ENCODE measurements at regions not wholly inside any gene's neighbourhood (a gene's known extent, or its start where the extent isn't known, plus 50 kb on each side); places are given as distances from the start of the nearest gene placed in this dataset.

DNA sequence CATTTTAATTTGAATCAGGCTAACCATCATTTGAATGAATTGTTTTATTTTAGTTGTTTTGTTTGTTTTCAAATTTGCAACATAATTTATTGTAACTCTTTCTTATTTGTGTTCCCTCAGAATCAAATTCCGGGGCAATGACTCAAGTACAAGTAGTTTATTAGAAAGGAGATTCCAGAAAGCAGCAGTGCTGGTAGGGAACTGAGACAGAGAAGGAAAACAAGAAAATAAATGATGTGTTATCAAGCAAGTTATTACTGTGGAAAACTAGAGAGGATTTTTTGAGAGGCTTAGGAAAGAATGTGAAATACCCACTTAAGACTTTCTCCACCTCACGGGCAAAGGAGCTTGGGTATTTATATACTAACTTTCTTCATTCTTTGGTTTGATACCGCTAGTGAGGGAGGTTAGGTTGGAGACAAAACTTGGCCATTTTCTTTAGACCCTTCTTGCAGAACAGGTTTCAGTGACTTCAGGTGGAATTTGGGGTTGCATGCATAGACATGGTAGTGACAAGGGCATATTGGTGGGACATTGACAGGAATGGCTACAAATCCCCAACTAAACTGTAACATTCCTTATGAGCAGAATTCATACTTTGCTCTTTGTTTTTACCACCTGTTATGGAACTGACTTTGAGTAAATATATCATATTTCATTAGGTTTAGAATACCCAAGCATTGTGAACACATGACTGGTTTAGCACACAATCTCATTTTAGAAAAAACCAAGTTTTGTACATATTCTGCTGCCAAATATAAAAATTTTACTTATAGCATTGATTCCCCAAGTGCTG is 254.3 kb downstream of the ZBBX start:
- Mint-ChIP-seq H3K36me3 (ENCODE audit: insufficient read depth in 2 of 2) (peaks cover 0 to 1% of the 10 kb centered on the region in 2 donors), H3K27ac (no peak overlapping the region), H3K9me3 (peaks cover 6 to 9% of the 10 kb centered on the region in 2 donors), H3K27me3 (ENCODE audit: low read depth) (no peaks in the 10 kb centered on the region), H3K4me1 (ENCODE audit: low read depth) (no peaks in the 10 kb centered on the region), H3K4me3 (no peak overlapping the region)
- ATAC-seq (replicated peaks in 1 of 2) (no peak), DNase-seq (no peak)

DNA sequence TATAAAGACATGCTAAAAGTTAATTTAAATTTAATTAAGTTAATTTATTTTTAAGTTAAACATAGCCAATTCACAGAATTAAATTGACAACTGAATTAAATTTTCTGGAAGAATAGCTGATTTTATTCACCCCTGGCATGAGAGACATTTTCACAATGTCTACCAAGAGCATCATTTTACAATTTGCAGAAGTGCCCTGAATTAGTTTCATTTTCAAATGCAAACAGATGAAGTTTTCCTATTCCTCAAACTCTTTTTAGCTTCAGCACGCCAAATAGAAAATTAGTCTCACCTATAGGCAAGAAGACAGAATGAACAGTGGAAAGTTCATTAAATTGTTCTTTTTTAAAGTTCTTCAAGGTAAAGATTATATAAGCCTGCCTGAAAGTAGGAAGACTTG is 259.3 kb downstream of the ZBBX start:
- H3K27ac Mint-ChIP-seq, result no peak overlapping the region
- H3K9me3 Mint-ChIP-seq, result peaks cover 0 to 4% of the 10 kb centered on the region in 2 donors
- no peaks in the 10 kb centered on the region for H3K36me3 Mint-ChIP-seq (ENCODE audit: insufficient read depth in 2 of 2)
- DNase-seq (no peak), ATAC-seq (replicated peaks in 1 of 2) (no peak)
- no peak overlapping the region for H3K4me3 Mint-ChIP-seq
- no peaks in the 10 kb centered on the region for H3K27me3 Mint-ChIP-seq (ENCODE audit: low read depth)
- H3K4me1 Mint-ChIP-seq (ENCODE audit: low read depth), result no peaks in the 10 kb centered on the region

DNA sequence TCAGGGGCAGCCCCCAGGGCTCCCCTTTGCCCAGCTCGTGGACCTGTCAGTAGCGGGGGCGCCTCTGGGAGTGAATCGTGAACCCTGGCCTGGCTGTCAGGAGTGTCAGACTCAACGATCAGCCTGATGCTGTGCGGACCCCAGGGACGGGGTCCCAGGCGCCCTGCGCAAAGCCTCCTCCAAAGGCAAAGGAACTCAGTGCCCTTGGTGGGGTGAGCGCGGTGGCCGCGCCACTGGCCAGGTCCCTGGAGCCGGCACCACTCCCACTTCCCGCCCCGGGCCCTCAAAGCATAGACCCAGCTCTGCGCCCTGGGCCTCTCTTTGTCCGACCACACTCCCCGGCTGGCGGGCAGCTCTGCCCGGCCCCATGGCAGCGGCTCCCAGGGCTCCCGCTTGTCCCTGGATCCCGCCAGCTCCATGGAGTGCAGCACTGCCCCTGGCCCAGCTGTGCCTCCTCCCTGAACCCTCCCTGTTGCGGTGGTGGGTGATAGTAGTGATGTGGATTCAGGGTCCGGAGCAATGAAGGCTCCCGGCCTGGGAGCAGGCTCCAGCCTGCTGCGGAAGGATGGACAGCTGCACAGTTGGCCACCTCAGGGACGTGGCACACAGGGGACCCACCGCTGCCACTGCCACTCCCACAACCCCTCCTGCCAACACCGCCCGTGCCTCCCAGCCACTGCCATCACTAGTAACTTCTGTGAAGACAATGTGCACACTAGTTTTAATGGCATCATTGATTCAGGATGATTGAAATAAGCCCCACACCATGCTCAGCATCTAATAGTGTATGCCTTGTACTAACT is 263.8 kb downstream of the ZBBX start:
- Mint-ChIP-seq H3K4me1 (ENCODE audit: low read depth) (no peaks in the 10 kb centered on the region), H3K36me3 (ENCODE audit: insufficient read depth in 2 of 2) (no peaks in the 10 kb centered on the region), H3K9me3 (peaks cover 2% of the 10 kb centered on the region in 2 donors), H3K27ac (no peak overlapping the region), H3K27me3 (ENCODE audit: low read depth) (no peaks in the 10 kb centered on the region), H3K4me3 (no peak overlapping the region)
- no peak for DNase-seq
- ATAC-seq (replicated peaks in 1 of 2), result no peak

DNA sequence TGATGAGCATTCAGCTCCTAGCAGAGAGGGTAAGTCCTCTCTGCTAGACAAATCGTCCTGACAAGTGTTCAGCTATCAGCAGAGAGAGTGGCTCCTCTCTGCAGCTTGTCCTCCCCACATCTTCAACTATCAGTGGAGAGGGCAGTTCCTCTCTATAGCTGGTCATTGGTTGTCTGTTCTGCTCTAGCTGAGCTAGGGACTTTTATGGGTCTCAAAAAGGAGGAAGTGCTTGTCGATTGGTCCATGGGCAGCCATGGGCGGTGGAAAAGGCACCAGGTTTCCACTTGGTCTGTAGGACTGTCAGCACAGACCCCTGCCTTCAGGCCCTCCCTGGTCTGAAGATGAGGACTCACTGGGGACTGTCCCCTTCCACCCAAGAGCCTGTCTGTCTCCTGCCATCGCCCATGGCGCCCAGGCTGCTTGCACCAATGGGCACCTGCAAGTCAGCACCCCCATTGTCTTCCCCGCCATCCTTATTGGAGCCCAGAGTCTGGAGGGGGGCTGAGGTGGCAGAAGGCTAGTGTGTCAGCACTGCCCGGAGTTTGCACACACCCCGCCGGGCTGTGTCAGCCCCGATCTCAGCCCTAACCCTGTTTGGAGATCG is 264.7 kb downstream of the ZBBX start:
- no peaks in the 10 kb centered on the region for H3K36me3 Mint-ChIP-seq (ENCODE audit: insufficient read depth in 2 of 2)
- ATAC-seq (replicated peaks in 1 of 2), result no peak
- H3K27me3 Mint-ChIP-seq (ENCODE audit: low read depth), result no peaks in the 10 kb centered on the region

DNA sequence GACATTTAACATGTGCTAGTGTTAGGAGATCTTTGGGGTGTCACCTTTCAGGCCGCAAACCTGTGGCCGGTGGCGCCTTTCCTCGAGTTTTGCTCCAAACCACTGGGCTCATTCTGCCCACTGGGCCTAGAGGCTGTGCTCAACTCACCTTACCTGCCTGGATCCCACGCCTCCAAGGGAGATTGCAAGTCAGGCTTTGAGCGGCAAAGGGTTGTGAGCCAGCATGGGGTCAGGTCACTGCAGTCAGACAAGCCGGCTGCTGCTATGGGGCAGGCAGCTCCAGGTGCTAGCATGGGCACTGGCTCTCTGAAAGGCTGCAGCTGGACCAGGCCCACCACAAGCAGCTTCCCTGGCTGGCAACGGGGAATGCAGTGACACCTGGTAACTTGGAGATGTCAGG is 265.5 kb downstream of the ZBBX start:
- DNase-seq (no peak), ATAC-seq (replicated peaks in 1 of 2) (no peak)
- Mint-ChIP-seq H3K4me1 (ENCODE audit: low read depth) (no peaks in the 10 kb centered on the region), H3K27ac (no peak overlapping the region), H3K27me3 (ENCODE audit: low read depth) (no peaks in the 10 kb centered on the region), H3K4me3 (no peak overlapping the region), H3K9me3 (peaks cover 2 to 4% of the 10 kb centered on the region in 2 donors), H3K36me3 (ENCODE audit: insufficient read depth in 2 of 2) (no peaks in the 10 kb centered on the region)

More for the DNA sequence above, 264.7 kb downstream of the ZBBX start:
- Mint-ChIP-seq H3K4me1 (ENCODE audit: low read depth) (no peaks in the 10 kb centered on the region), H3K4me3 (no peak overlapping the region), H3K9me3 (peaks cover 2% of the 10 kb centered on the region in 2 donors), H3K27ac (no peak overlapping the region)
- DNase-seq, result no peak

DNA sequence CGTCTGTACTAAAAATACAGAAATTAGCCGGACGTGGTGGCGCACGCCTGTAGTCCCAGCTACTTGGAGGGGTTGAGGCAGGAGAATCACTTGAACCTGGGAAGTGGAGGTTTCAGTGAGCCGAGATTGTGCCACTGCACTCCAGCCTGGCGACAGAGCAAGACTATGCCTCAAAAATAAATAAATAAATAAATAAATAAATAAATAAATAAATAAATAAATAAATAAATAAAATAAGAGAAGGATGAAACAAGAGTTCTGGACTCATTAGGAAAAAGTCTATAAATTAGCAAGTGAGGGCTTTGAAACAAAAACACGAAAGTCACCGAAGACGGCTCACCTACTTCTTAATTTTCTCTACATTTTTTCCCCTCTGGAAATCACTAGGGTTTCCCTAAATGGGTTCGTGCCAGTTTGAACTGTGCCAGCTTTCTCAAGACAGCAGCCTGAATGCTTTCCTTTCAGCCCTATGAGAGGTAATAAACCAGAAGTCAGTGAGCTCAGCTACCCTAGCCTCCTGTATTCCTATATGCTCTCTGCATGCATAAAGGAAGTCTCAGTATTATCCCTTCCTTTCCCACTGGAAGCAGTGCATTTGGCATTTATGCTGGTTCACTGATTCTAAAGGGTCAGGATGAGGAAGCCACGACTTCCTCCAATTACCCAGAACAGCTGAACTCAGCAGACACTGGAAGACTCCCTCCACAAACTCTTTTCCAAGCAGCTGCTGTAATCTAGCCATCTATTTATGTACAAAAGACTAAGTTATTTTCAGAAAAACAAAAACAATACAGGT is 266.9 kb downstream of the ZBBX start:
- no peaks in the 10 kb centered on the region for H3K4me1 Mint-ChIP-seq (ENCODE audit: low read depth)
- no peak for DNase-seq
- no peak overlapping the region for H3K4me3 Mint-ChIP-seq
- H3K27me3 Mint-ChIP-seq (ENCODE audit: low read depth), result no peaks in the 10 kb centered on the region
- no peaks in the 10 kb centered on the region for H3K36me3 Mint-ChIP-seq (ENCODE audit: insufficient read depth in 2 of 2)
- ATAC-seq (replicated peaks in 1 of 2), result no peak
- H3K9me3 Mint-ChIP-seq, result peaks cover 3 to 4% of the 10 kb centered on the region in 2 donors
- no peak overlapping the region for H3K27ac Mint-ChIP-seq

DNA sequence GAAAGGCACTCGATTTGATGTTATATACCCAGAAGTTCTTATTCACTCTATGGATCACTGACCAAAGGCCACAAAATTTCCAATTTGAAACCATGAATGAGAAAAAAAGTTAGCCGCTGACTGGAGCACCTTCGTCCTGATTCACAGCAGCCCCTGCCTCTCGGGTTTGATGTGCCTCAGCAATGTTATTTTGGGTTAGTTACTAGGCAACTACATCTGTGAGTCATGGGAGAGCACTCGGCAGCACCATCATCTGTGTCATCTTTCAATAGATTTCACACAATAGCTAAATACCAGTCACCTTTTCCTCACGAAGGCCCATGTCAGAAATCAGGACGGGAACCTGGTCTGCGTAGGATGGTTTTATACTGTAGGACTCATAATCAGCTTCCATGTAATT is 269.2 kb downstream of the ZBBX start:
- H3K9me3 Mint-ChIP-seq, result peaks cover 3 to 6% of the 10 kb centered on the region in 2 donors
- H3K4me1 Mint-ChIP-seq (ENCODE audit: low read depth), result no peaks in the 10 kb centered on the region
- no peaks in the 10 kb centered on the region for H3K27me3 Mint-ChIP-seq (ENCODE audit: low read depth)
- H3K4me3 Mint-ChIP-seq, result no peak overlapping the region
- no peak for DNase-seq
- H3K27ac Mint-ChIP-seq, result no peak overlapping the region
- no peak for ATAC-seq (replicated peaks in 1 of 2)
- H3K36me3 Mint-ChIP-seq (ENCODE audit: insufficient read depth in 2 of 2), result no peaks in the 10 kb centered on the region

DNA sequence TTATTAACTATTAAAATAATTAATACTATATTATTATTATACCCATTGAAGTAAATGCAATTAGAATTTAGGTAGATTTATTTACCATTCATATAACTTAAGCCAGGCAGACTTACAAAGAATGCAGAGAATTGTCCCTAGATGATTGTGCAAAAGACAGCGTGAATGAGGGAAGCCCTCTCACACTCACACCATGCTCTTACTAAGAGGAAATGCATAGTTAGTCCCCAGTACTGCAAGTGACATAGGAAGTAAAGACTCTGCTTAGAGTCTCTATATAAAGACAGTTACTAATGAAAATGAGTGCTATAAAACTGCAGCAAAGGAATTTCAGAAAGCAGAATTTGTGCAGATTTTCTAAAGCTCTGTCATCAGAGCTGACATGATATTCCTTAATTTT is 270.4 kb downstream of the ZBBX start:
- Mint-ChIP-seq H3K27me3 (ENCODE audit: low read depth) (no peaks in the 10 kb centered on the region), H3K4me1 (ENCODE audit: low read depth) (no peaks in the 10 kb centered on the region), H3K4me3 (no peak overlapping the region)

DNA sequence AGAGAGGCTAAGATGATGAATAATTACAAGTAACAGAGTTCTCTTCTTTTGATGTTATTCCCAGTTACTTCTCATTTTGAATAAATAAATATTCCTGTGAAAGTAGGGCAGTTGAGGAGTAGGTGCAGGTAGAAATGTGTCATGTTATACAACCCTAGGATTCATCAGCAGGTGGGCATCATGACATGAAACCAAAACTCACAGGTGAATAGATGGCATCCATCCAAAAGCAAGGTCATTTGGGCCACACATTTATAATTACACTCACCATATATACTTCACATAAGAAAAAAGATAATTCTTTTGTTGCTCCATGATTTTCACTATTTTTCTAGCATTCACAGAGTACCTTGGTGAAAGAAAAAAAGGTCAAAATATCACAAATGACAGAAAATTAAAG is 273.6 kb downstream of the ZBBX start:
- Mint-ChIP-seq H3K4me3 (no peak overlapping the region), H3K9me3 (peaks cover 3 to 4% of the 10 kb centered on the region in 2 donors), H3K27me3 (ENCODE audit: low read depth) (no peaks in the 10 kb centered on the region), H3K27ac (no peak overlapping the region), H3K36me3 (ENCODE audit: insufficient read depth in 2 of 2) (no peaks in the 10 kb centered on the region), H3K4me1 (ENCODE audit: low read depth) (no peaks in the 10 kb centered on the region)
- ATAC-seq (replicated peaks in 1 of 2), result no peak
- DNase-seq, result no peak

More for the DNA sequence above, 270.4 kb downstream of the ZBBX start:
- ATAC-seq (replicated peaks in 1 of 2), result no peak
- H3K36me3 Mint-ChIP-seq (ENCODE audit: insufficient read depth in 2 of 2), result no peaks in the 10 kb centered on the region
- no peak for DNase-seq
- peaks cover 3 to 6% of the 10 kb centered on the region in 2 donors for H3K9me3 Mint-ChIP-seq
- no peak overlapping the region for H3K27ac Mint-ChIP-seq

DNA sequence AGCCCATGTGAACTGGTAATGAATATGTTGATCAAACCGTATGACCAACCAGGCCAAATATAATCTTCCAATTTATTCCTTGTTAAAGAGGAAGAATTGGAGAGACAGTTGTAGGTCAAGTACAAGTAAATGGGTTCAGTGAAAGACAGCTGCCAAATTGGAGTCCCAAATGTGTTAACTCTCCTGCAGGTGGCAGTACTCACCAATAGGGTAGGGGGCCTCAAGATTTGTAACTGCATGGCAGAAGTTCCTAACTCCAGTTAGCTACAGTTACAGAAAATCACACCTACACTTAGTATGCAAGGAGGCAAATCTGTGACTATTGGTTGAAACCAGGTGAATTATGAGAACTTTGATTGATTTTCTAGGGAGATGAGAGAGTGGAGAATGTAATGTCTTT is 278.0 kb downstream of the ZBBX start:
- Mint-ChIP-seq H3K27me3 (ENCODE audit: low read depth) (no peaks in the 10 kb centered on the region), H3K4me1 (ENCODE audit: low read depth) (no peaks in the 10 kb centered on the region), H3K36me3 (ENCODE audit: insufficient read depth in 2 of 2) (no peaks in the 10 kb centered on the region), H3K4me3 (no peak overlapping the region), H3K9me3 (no peaks in the 10 kb centered on the region), H3K27ac (no peak overlapping the region)
- no peak for ATAC-seq (replicated peaks in 1 of 2)
- DNase-seq, result no peak

DNA sequence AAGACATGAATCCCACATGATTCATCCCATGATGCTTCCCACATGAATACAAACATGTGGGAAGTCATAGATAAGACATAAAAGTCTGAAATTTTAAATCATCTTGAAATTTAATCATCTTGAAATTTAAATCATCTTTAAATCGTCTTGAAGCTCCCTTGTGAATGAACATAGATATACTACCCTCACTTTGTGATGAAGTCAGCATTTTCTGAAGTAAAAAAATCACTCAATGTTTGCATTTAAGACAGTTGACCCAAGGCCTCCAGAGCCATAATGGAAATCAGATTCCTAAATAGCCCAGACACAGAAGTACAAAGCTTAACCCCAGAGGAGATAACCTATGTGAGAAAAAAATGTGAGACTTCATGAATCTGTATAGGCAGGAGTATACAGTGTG is 279.4 kb downstream of the ZBBX start:
- H3K27ac Mint-ChIP-seq, result no peak overlapping the region
- no peaks in the 10 kb centered on the region for H3K27me3 Mint-ChIP-seq (ENCODE audit: low read depth)
- no peak for DNase-seq
- no peaks in the 10 kb centered on the region for H3K4me1 Mint-ChIP-seq (ENCODE audit: low read depth)
- peaks cover 0 to 3% of the 10 kb centered on the region in 2 donors for H3K9me3 Mint-ChIP-seq
- H3K4me3 Mint-ChIP-seq, result no peak overlapping the region
- no peak for ATAC-seq (replicated peaks in 1 of 2)
- H3K36me3 Mint-ChIP-seq (ENCODE audit: insufficient read depth in 2 of 2), result no peaks in the 10 kb centered on the region

DNA sequence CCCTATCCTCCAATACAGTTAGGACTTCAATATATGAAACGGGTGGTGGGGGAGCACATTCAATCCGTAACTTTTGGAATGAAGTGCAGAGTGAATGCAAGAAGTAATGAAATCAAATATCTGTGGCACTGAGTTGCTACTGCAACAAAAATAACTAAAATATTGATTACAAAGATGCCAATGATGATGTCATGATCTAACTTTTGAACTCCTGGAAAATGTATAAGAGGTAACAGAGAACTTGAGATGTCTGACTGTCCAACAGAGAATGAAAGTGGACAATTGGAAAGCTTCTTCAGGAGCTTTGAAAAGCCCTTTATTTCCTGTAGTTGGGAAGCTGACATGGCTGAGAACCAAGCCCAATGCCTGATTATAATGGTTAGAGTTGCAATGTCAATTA is 279.9 kb downstream of the ZBBX start:
- no peak for ATAC-seq (replicated peaks in 1 of 2)
- no peaks in the 10 kb centered on the region for H3K36me3 Mint-ChIP-seq (ENCODE audit: insufficient read depth in 2 of 2)
- no peak for DNase-seq
- no peak overlapping the region for H3K4me3 Mint-ChIP-seq
- H3K27me3 Mint-ChIP-seq (ENCODE audit: low read depth), result no peaks in the 10 kb centered on the region
- no peaks in the 10 kb centered on the region for H3K4me1 Mint-ChIP-seq (ENCODE audit: low read depth)
- peaks cover 0 to 3% of the 10 kb centered on the region in 2 donors for H3K9me3 Mint-ChIP-seq
- no peak overlapping the region for H3K27ac Mint-ChIP-seq

DNA sequence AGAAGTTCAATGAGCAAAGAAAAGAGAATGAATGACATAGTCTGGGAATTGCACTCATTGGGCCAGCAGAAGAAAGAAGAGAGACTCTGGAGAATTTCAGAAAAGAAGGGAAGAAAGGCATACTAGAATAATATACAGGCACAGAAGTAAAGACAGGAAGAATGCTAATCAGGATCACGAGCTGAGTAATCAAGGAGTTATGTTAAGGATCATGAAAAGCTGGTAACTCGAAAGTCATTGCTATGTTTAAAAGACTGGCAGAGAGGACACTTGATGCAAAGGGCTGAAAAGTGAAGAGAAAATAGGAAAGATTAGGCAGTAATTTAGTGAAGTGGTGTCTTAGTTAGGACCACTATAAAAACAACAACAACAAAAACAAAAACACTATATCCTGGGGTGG is 284.1 kb downstream of the ZBBX start:
- H3K27me3 Mint-ChIP-seq (ENCODE audit: low read depth), result no peaks in the 10 kb centered on the region
- H3K4me1 Mint-ChIP-seq (ENCODE audit: low read depth), result no peaks in the 10 kb centered on the region
- H3K27ac Mint-ChIP-seq, result no peak overlapping the region
- H3K4me3 Mint-ChIP-seq, result no peak overlapping the region
- no peak for ATAC-seq (replicated peaks in 1 of 2)
- H3K36me3 Mint-ChIP-seq (ENCODE audit: insufficient read depth in 2 of 2), result no peaks in the 10 kb centered on the region
- H3K9me3 Mint-ChIP-seq, result peaks cover 1 to 6% of the 10 kb centered on the region in 2 donors
- DNase-seq, result no peak
